ENCODE measurements at regions not wholly inside any gene's neighbourhood (a gene's known extent, or its start where the extent isn't known, plus 50 kb on each side); places are given as distances from the start of the nearest gene placed in this dataset.

DNA sequence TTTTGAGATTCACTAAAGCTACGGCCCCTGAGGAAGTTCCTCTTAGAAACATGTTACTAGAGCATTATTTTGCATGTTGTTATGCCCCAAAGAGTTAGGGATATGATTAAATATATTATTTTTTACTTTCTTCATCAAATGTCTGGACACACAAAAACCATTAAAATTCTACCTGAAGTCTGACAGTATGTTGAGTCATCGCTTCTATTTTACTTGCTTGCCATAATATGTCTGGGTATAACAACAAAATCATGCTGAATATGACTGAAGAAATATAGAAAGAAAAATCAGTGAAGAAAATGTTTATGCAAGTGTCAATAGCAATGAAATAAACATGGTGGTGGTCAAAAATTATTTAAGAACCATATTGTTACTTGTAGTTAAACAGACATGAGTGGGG is 1818.5 kb upstream of the ADGRL3 start:
- TF ChIP-seq CTCF (IDR thresholded peaks at IDR 0.05; ENCODE audit: extremely low read depth, insufficient read depth, missing control alignments) = no peak
- no peak for DNase-seq (ENCODE audit: low spot score)
- in situ Hi-C loops (cut with MboI; ENCODE audit: low pct_unique_long_range_greater_than_20kb, low sequenced_read_pairs, unreplicated experiment) = no loop called here

DNA sequence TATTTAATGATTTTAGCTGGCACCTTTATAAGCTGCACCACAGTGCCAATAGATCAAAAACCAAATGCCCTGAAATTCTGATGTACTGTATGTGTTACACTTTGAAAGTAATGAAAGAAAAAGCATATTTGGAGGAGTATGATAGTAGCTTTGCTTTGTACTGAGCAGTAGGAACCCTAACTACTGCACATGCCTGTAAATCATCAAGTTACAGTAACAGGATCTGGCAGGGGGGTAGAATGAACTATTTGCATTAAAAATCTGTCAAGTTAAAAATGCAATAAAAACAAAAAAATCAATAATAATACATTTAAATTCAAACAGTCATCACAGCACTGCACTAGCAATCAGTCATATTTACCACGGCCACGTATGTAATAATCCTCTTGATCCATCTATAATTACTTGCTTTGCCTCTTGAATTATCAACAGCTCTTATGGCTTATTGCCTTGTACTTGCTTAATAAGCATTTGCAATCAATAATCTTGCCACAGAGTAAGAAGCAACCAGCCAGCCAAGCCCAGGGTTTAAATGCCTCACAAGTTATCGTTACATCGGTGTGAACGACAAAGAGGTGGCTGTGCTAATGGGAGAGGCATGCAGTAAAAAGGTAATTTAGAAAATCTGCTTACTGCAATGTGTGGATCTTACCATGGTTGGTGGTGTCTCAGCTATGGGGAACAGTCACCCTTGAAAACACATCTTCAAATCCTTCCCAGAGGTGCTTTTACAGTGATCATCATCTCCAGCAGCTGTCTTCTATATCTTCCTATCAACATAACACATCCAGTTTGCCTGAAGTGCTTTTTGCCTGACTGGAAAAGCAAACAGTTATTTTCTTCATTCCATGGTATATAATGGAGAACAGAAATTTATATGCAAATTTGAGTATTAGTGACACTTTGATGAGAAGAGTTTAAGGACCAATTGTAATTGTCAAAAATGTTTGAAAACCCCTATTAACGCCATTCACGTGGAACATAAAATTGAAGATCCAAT is 1812.1 kb upstream of the ADGRL3 start:
- no peak for DNase-seq (ENCODE audit: low spot score)
- TF ChIP-seq CTCF (IDR thresholded peaks at IDR 0.05; ENCODE audit: extremely low read depth, insufficient read depth, missing control alignments) = no peak
- in situ Hi-C loops (cut with MboI; ENCODE audit: low pct_unique_long_range_greater_than_20kb, low sequenced_read_pairs, unreplicated experiment) = no loop called here

GRCh38 chr4:59393780-59394179 is 1806.3 kb upstream of the ADGRL3 start:
- no peak for TF ChIP-seq CTCF (IDR thresholded peaks at IDR 0.05; ENCODE audit: extremely low read depth, insufficient read depth, missing control alignments)
- in situ Hi-C loops (cut with MboI; ENCODE audit: low pct_unique_long_range_greater_than_20kb, low sequenced_read_pairs, unreplicated experiment) = no loop called here
- no peak for DNase-seq (ENCODE audit: low spot score)

DNA sequence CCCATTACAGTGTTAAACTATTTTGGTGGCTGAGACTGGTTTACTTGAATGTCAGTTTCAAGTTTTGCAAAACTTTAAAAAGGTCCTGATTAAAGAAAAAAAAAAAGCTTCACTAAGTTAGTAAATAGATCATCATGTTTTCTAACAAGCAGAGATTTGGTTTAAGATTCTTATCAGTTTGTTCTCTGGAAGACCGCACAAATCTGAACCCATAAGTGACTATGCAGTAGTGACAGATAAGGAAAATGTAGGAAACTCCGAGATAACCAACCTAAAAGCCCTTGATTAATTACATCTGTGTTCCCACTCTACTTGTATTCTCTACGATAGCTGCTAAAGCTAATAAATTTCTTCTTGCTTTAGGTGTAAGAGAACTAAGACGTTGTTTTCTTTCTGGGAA is 1799.8 kb upstream of the ADGRL3 start:
- in situ Hi-C loops (cut with MboI; ENCODE audit: low pct_unique_long_range_greater_than_20kb, low sequenced_read_pairs, unreplicated experiment) = no loop called here
- no peak for TF ChIP-seq CTCF (IDR thresholded peaks at IDR 0.05; ENCODE audit: extremely low read depth, insufficient read depth, missing control alignments)

DNA sequence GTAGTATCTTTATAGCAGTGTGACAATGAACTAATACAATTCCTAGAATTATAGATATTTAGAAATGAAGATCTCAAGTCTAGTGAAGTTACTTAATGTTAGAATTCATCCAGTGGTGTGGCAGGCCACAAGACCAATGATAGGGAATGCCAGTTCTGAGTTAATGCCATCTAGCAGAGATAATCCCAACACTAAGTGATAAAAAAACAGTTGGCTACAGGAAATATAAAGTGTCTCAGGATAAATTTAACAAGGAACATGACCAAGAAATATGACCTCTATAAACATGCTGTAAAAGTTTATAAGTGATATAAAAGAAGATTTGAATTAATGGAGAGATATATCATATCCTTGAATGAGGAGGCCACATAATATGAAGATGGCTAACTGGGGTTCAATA is 1790.5 kb upstream of the ADGRL3 start:
- DNase-seq (ENCODE audit: low spot score) = no peak
- no peak for TF ChIP-seq CTCF (IDR thresholded peaks at IDR 0.05; ENCODE audit: extremely low read depth, insufficient read depth, missing control alignments)
- in situ Hi-C loops (cut with MboI; ENCODE audit: low pct_unique_long_range_greater_than_20kb, low sequenced_read_pairs, unreplicated experiment) = no loop called here

More for the DNA sequence above, 1799.8 kb upstream of the ADGRL3 start:
- no peak for DNase-seq (ENCODE audit: low spot score)

DNA sequence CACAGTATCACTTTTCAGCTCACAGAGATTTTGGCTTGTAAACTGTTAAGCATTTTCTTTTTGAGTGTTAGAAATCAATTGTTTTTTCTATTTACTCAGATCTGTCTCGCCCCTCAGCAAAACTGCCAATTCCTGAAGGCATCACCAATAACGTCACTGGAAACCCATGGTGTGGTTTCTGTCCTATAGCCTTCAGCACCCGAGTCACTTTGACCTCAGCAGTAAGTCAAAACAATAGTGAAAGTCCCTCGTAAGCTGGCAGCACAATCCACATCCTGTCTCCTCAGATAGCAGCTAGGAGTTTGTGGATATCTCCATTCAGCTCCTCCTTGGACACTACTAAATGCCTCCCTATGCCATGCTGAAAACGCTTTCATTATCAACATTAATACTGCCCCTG is 1787.4 kb upstream of the ADGRL3 start:
- in situ Hi-C loops (cut with MboI; ENCODE audit: low pct_unique_long_range_greater_than_20kb, low sequenced_read_pairs, unreplicated experiment) = no loop called here
- TF ChIP-seq CTCF (IDR thresholded peaks at IDR 0.05; ENCODE audit: extremely low read depth, insufficient read depth, missing control alignments) = no peak
- DNase-seq (ENCODE audit: low spot score) = no peak

All from GM13977 (cell line).